Endothelial cell of umbilical vein (primary cell): ENCODE measurements at regions not wholly inside any gene's neighbourhood (a gene's known extent, or its start where the extent isn't known, plus 50 kb on each side); places are given as distances from the start of the nearest gene placed in this dataset.

Source experiments
- BruUV-seq: library from RNA; stranded (reverse); fragments of 400-500 nt; replicated peaks from 2 replicates; lab custom pipeline; 2021; lab: Mats Ljungman, UMichigan
- CTCF ChIA-PET: fragments of 300-600, 350-600 bp; sonication (Branson Sonifier 250); formaldehyde crosslinking; loops from one replicate; lab custom pipeline; 2021; ENCODE audit warnings: antibody characterized with exemption, inconsistent platforms; lab: Charles Lee
- POLR2A ChIA-PET: fragments of 300-600, 350-600 bp; sonication (Branson Sonifier 250); formaldehyde crosslinking; loops from one replicate; lab custom pipeline; 2021; ENCODE audit warnings: antibody characterized with exemption, inconsistent platforms; lab: Charles Lee
- DNase-seq: peaks from one replicate; pipeline ENCODE4 v3.0.0-alpha.2; 2011; ENCODE audit warnings: low read depth, low spot score
- FAIRE-seq: peaks from 2 replicates; lab custom pipeline; 2011; peaks lifted over from hg19 to GRCh38; lab: Jason Lieb, UNC
- H2AFZ ChIP-seq: 2 replicates; pipeline ENCODE4 v1.6.0; 2012; ENCODE audit warnings: low read depth, low read length, control low read depth, inconsistent platforms
- H3K27ac ChIP-seq: 2 replicates; pipeline ENCODE4 v1.5.1; 2011; ENCODE audit warnings: low read depth, mild to moderate bottlenecking, control low read depth, low read length, moderate library complexity; ENCODE audit not compliant: insufficient read depth
- H3K27me3 ChIP-seq, 2 experiments: 2 replicates each; pipeline versions ENCODE4 v1.6.0 to v1.6.1; 2011; ENCODE audit warnings: low read length in 2 of 2, mixed read lengths in 1 of 2; ENCODE audit not compliant: control insufficient read depth in 2 of 2, insufficient read depth in 2 of 2
- H3K36me3 ChIP-seq, 2 experiments: 2 replicates in 1 of 2; 3 replicates in 1 of 2; pipeline ENCODE4 v1.5.1; 2011; ENCODE audit warnings: low read length in 2 of 2, mild to moderate bottlenecking in 1 of 2, moderate library complexity in 1 of 2; ENCODE audit not compliant: control insufficient read depth in 2 of 2, insufficient read depth in 2 of 2; ENCODE audit errors: extremely low read depth in 1 of 2
- H3K4me1 ChIP-seq: 3 replicates; pipeline ENCODE4 v1.5.1; 2011; ENCODE audit warnings: mild to moderate bottlenecking, low read length; ENCODE audit not compliant: control insufficient read depth, insufficient read depth; ENCODE audit errors: extremely low read depth
- H3K4me2 ChIP-seq: 2 replicates; pipeline ENCODE4 v1.6.1; 2011; ENCODE audit warnings: low read length, control low read depth, mixed read lengths; ENCODE audit not compliant: insufficient read depth
- H3K4me3 ChIP-seq, 3 experiments: fragments of 200-600 bp in 1 of 3; sonication (generic), shearing (Covaris generic) in 1 of 3; replicated peaks in 1 of 3; 2 replicates each; pipeline ENCODE4 v1.5.1; 2011 to 2016; ENCODE audit warnings: control low read depth in 3 of 3, low read length in 3 of 3, mild to moderate bottlenecking in 2 of 3, inconsistent platforms in 1 of 3, low read depth in 1 of 3, moderate library complexity in 1 of 3; ENCODE audit not compliant: insufficient read depth in 1 of 3
- H3K79me2 ChIP-seq: 2 replicates; pipeline ENCODE4 v1.6.0; 2012; ENCODE audit warnings: low read length, inconsistent platforms; ENCODE audit not compliant: control insufficient read depth, insufficient read depth
- H3K9ac ChIP-seq: replicated peaks from 2 replicates; pipeline ENCODE3; 2011; ENCODE audit warnings: low read length, control low read depth; ENCODE audit not compliant: insufficient read depth; ENCODE audit errors: extremely low read depth
- H3K9me1 ChIP-seq: replicated peaks from 3 replicates; pipeline ENCODE4 v1.6.0; 2011; ENCODE audit warnings: mild to moderate bottlenecking, low read length; ENCODE audit not compliant: control insufficient read depth, insufficient read depth; ENCODE audit errors: extremely low read depth
- H3K9me3 ChIP-seq: replicated peaks from 2 replicates; pipeline ENCODE4 v1.5.1; 2012; ENCODE audit warnings: low read length, inconsistent platforms; ENCODE audit not compliant: control insufficient read depth, insufficient read depth
- H4K20me1 ChIP-seq: replicated peaks from 2 replicates; pipeline ENCODE3; 2011; ENCODE audit warnings: mild to moderate bottlenecking, low read length; ENCODE audit not compliant: control insufficient read depth, insufficient read depth; ENCODE audit errors: extremely low read depth
- CTCF ChIP-seq, 2 donors: IDR thresholded peaks; 1 replicate in 1 of 2; 2 replicates in 1 of 2; pipeline ENCODE4 v1.5.1; 2011; ENCODE audit warnings: low read length in 2 of 2, mild to moderate bottlenecking in 2 of 2, moderate library complexity in 2 of 2, control low read depth in 1 of 2, inconsistent platforms in 1 of 2, low read depth in 1 of 2; ENCODE audit not compliant: insufficient read depth in 1 of 2; ENCODE audit errors: extremely low read depth in 1 of 2
- EZH2 ChIP-seq: IDR thresholded peaks from 2 replicates; pipeline ENCODE4 v1.6.1; 2012; ENCODE audit warnings: borderline replicate concordance, low read depth, mild to moderate bottlenecking, moderate library complexity, low read length, inconsistent platforms; ENCODE audit not compliant: severe bottlenecking
- FOS ChIP-seq: IDR thresholded peaks from 2 replicates; pipeline ENCODE4 v1.6.1; 2011; ENCODE audit warnings: mild to moderate bottlenecking, low read length, moderate library complexity, borderline replicate concordance; ENCODE audit not compliant: insufficient read depth
- GATA2 ChIP-seq: IDR thresholded peaks from 2 replicates; pipeline ENCODE4 v1.7.0; 2011; ENCODE audit warnings: low read depth, mild to moderate bottlenecking, moderate library complexity, mixed read lengths, low read length; ENCODE audit not compliant: insufficient read length, insufficient read depth
- JUN ChIP-seq: IDR thresholded peaks from 2 replicates; pipeline ENCODE4 v1.6.1; 2011; ENCODE audit warnings: borderline replicate concordance, low read depth; ENCODE audit not compliant: insufficient read length, insufficient read depth
- MYC ChIP-seq: IDR thresholded peaks from one replicate; pipeline ENCODE4 v1.6.1; 2011; ENCODE audit warnings: mild to moderate bottlenecking, low read depth, low read length
- POLR2A ChIP-seq: IDR thresholded peaks from 2 replicates; pipeline ENCODE4 v1.6.1; 2012; ENCODE audit warnings: low read depth, mild to moderate bottlenecking, control low read depth, low read length
- POLR2AphosphoS5 ChIP-seq: IDR thresholded peaks from 2 replicates; pipeline ENCODE4 v1.6.1; 2012; ENCODE audit warnings: low read depth, mild to moderate bottlenecking, control low read depth, low read length, moderate library complexity; ENCODE audit not compliant: insufficient read depth
- dilution Hi-C: fragments of 300-500 bp; cut with MboI; formaldehyde crosslinking; loops from one replicate; pipeline ENCODE4 v1.15.0; 2019; ENCODE audit warnings: low sequenced_read_pairs; ENCODE audit not compliant: extremely low pct_ligation_motif_present
- intact Hi-C: fragments of 100-400 bp; cut with micrococcal nuclease; formaldehyde crosslinking; loops from one replicate; pipeline ENCODE4 v1.10.0; 2022
- TF ChIP-seq, protein P1 (sequence below): IDR thresholded peaks from 2 replicates; pipeline ENCODE4 v1.6.1; 2011; ENCODE audit not compliant: insufficient read depth, insufficient read length

DNA sequence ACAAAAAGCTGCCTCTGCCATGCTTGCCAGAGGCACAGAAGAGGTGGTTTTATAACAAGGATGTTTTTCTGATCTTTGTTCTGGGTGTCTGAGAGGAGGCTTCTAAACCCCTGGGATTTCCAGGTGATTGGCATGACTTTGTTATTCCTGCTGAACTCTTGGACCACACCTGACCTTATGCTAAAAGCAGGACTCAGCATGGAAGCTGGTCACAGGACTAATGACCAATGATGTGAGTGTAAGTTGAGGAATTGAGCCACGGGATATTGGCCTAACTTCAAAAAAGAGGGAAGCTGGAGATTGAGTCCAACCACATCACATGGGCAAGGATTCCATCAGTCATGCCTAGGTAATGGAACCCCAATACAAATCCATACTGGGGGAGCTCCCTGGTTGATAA, 437.9 kb downstream of the POM121L12 start:
- no peak overlapping the region for H3K4me3 ChIP-seq
- no peak overlapping the region for H3K9ac ChIP-seq
- no peak for FAIRE-seq
- dilution Hi-C loops (no loop called here), intact Hi-C loops (no loop called here)
- no peaks in the 10 kb centered on the region for H3K9me3 ChIP-seq
- no TSS peak for BruUV-seq
- H3K4me2 ChIP-seq: no peak overlapping the region
- H2AFZ ChIP-seq: no peak overlapping the region
- no peaks in the 10 kb centered on the region for H4K20me1 ChIP-seq
- H3K27me3 ChIP-seq: no peaks in the 10 kb centered on the region
- no peaks in the 10 kb centered on the region for H3K36me3 ChIP-seq
- H3K4me1 ChIP-seq: no peaks in the 10 kb centered on the region
- no peak for DNase-seq
- H3K9me1 ChIP-seq: no peaks in the 10 kb centered on the region
- no peak overlapping the region for H3K27ac ChIP-seq
- CTCF ChIA-PET: no interaction called here
- no peaks in the 10 kb centered on the region for H3K79me2 ChIP-seq
- POLR2A ChIA-PET: no interaction called here
- no peak for TF ChIP-seq MYC
- TF ChIP-seq JUN: no peak
- no peak for TF ChIP-seq CTCF (IDR thresholded peaks at IDR 0.05; ENCODE audit: extremely low read depth in 1 of 2, insufficient read depth in 1 of 2, low read depth in 1 of 2, low read length in 2 of 2)
- no peak for TF ChIP-seq EZH2
- TF ChIP-seq POLR2AphosphoS5: no peak
- no peak for TF ChIP-seq FOS
- TF ChIP-seq POLR2A: no peak
- TF ChIP-seq, protein P1, sequence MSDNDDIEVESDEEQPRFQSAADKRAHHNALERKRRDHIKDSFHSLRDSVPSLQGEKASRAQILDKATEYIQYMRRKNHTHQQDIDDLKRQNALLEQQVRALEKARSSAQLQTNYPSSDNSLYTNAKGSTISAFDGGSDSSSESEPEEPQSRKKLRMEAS: no peak
- no peak for TF ChIP-seq GATA2
